ENCODE measurements at regions not wholly inside any gene's neighbourhood (a gene's known extent, or its start where the extent isn't known, plus 50 kb on each side); places are given as distances from the start of the nearest gene placed in this dataset.

GRCh38 chr18:68114989-68115388, 598.5 kb upstream of the DSEL start:
- TF ChIP-seq CTCF (IDR thresholded peaks at IDR 0.05) (no peak), POLR2A (IDR thresholded peaks at IDR 0.05) (no peak)
